C4-2B (cell line): ENCODE measurements at regions not wholly inside any gene's neighbourhood (a gene's known extent, or its start where the extent isn't known, plus 50 kb on each side); places are given as distances from the start of the nearest gene placed in this dataset.

Source experiments
- ZFX ChIP-seq: fragments of 450-650 bp; IDR thresholded peaks from 2 replicates; pipeline ENCODE4 v1.6.1; 2017
- TF ChIP-seq, protein P1 (sequence below): fragments of 450-650 bp; conservative IDR thresholded peaks from 2 replicates; pipeline ENCODE4 v1.5.1; 2017; ENCODE audit warnings: mild to moderate bottlenecking

DNA sequence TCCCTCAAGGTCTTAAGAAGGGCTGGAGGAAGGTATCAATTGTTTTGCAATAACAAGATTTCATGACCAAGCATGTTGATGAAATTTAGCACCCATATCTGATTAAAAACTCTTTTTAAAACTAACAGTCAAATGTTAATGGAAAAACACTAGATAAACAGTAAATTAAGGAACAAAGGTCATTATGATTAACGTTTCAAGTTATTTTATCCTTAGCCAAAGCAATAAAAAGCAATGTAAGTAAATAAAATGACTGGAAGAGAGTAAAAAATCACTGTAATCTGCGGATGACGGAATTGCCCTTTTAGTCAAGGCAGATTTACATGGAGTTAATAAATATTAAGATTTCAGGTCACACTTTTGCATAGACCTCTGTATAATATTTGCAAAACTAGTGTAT lies 179.5 kb upstream of the KLF6 start:
- TF ChIP-seq, protein P1, sequence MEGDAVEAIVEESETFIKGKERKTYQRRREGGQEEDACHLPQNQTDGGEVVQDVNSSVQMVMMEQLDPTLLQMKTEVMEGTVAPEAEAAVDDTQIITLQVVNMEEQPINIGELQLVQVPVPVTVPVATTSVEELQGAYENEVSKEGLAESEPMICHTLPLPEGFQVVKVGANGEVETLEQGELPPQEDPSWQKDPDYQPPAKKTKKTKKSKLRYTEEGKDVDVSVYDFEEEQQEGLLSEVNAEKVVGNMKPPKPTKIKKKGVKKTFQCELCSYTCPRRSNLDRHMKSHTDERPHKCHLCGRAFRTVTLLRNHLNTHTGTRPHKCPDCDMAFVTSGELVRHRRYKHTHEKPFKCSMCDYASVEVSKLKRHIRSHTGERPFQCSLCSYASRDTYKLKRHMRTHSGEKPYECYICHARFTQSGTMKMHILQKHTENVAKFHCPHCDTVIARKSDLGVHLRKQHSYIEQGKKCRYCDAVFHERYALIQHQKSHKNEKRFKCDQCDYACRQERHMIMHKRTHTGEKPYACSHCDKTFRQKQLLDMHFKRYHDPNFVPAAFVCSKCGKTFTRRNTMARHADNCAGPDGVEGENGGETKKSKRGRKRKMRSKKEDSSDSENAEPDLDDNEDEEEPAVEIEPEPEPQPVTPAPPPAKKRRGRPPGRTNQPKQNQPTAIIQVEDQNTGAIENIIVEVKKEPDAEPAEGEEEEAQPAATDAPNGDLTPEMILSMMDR, result no peak
- TF ChIP-seq ZFX, result no peak
